ENCODE measurements at regions not wholly inside any gene's neighbourhood (a gene's known extent, or its start where the extent isn't known, plus 50 kb on each side); places are given as distances from the start of the nearest gene placed in this dataset.

GRCh38 chr12:114904254-114905003 is 220.5 kb upstream of the TBX3 start:
- Histone ChIP-seq H3K9me3 (replicated peaks; ENCODE audit: control insufficient read depth, insufficient read depth, low read depth, low read length) (no peaks in the 10 kb centered on the region), H3K36me3 (ENCODE audit: control insufficient read depth, insufficient read depth, low read length) (no peaks in the 10 kb centered on the region), H3K79me2 (ENCODE audit: control insufficient read depth, insufficient read depth, low read length) (no peaks in the 10 kb centered on the region), H2AFZ (ENCODE audit: low read depth, low read length) (no peak overlapping the region), H3K27me3 (ENCODE audit: control insufficient read depth in 2 of 2, insufficient read depth in 2 of 2, low read length in 2 of 2) (no peaks in the 10 kb centered on the region), H3K4me3 (no peak overlapping the region), H3K9ac (ENCODE audit: insufficient read depth in 1 of 2, low read depth in 2 of 2, low read length in 2 of 2) (no peak overlapping the region), H3K4me1 (replicated peaks in 1 of 2; ENCODE audit: control insufficient read depth in 2 of 2, insufficient read depth in 2 of 2, low read length in 2 of 2) (no peaks in the 10 kb centered on the region), H3K9me1 (ENCODE audit: control insufficient read depth, insufficient read depth, low read length) (no peaks in the 10 kb centered on the region), H3K27ac (ENCODE audit: extremely low read depth, low read depth, low read length) (no peak overlapping the region), H4K20me1 (replicated peaks; ENCODE audit: control insufficient read depth, insufficient read depth, low read length) (no peaks in the 10 kb centered on the region), H3K4me2 (ENCODE audit: insufficient read depth, low read length) (no peak overlapping the region)
- DNase-seq (ENCODE audit: extremely low read depth in 1 of 4, low spot score in 3 of 4) (no peak), FAIRE-seq (no peak), ATAC-seq (no peak)
- BruUV-seq (replicated peaks), result no TSS peak
- WGBS (ENCODE audit: insufficient coverage, low coverage, missing lambda C conversion rate), result 10% methylated on average over 6 of the region's 7 CpGs
- intact Hi-C loops (cut with micrococcal nuclease), result no loop called here
- ChIA-PET CTCF (ENCODE audit: low intra/inter-chr PET ratio) (no interaction called here), POLR2A (interaction anchor here (1.1 kb wide), 1 partner anchor 10 kb away, joined by 3 read pairs; no protein-coding TSS in a partner anchor)
- in situ Hi-C loops (cut with MboI), result no loop called here
- TF ChIP-seq ZNF140 (CRISPR knock-in tag; IDR thresholded peaks at IDR 0.05) (no peak), CHD1 (IDR thresholded peaks at IDR 0.05; ENCODE audit: low read length) (no peak), JUND (IDR thresholded peaks at IDR 0.05; ENCODE audit: borderline replicate concordance, low read depth, low read length) (no peak), JUND (tag; IDR thresholded peaks at IDR 0.05; ENCODE audit: borderline replicate concordance, low read depth, low read length) (peak; percentile 25; the same call in 1 of the 3 replicates), ZC3H11A (IDR thresholded peaks at IDR 0.05; ENCODE audit: low read depth, low read length) (no peak), ZNF77 (CRISPR knock-in tag; IDR thresholded peaks at IDR 0.05) (no peak), ARID1B (IDR thresholded peaks at IDR 0.05) (no peak), MEIS2 (IDR thresholded peaks at IDR 0.05; ENCODE audit: partially characterized antibody) (no peak), ELK1 (CRISPR knock-in tag; IDR thresholded peaks at IDR 0.05) (no peak), SIX5 (IDR thresholded peaks at IDR 0.05; ENCODE audit: borderline replicate concordance in 1 of 2, insufficient read depth in 1 of 2, low read depth in 1 of 2, low read length in 2 of 2) (no peak), SOX6 (IDR thresholded peaks at IDR 0.05) (no peak), KAT8 (IDR thresholded peaks at IDR 0.05; ENCODE audit: low read depth) (no peak), TSC22D4 (tag; IDR thresholded peaks at IDR 0.05) (0 out of 2 replicates have a peak, but pooled peaks have one; percentile 4), SLC30A9 (CRISPR knock-in tag; IDR thresholded peaks at IDR 0.05) (no peak), ZBTB8A (IDR thresholded peaks at IDR 0.05; ENCODE audit: partially characterized antibody) (no peak), ZNF699 (CRISPR knock-in tag; IDR thresholded peaks at IDR 0.05; ENCODE audit: insufficient replicate concordance) (no peak), PCBP2 (IDR thresholded peaks at IDR 0.05; ENCODE audit: low read depth, low read length, poor library complexity, severe bottlenecking) (no peak), CTCF (IDR thresholded peaks at IDR 0.05 in 2 of 3, conservative IDR thresholded peaks at IDR 0.05 in 1 of 3; ENCODE audit: insufficient read depth in 2 of 3, low read depth in 1 of 3, low read length in 3 of 3) (no peak), ZNF384 (IDR thresholded peaks at IDR 0.05; ENCODE audit: low read depth, low read length) (no peak)

Measured in K562 (cell line).